Fibroblast of villous mesenchyme (primary cell): ENCODE measurements at regions not wholly inside any gene's neighbourhood (a gene's known extent, or its start where the extent isn't known, plus 50 kb on each side); places are given as distances from the start of the nearest gene placed in this dataset.
A peak's percentile ranks its signal among the peaks of the same experiment; 100 is the strongest.
"Not testable (repeated sequence)": the region's sequence is repeated elsewhere in the genome, so short reads cannot be mapped to it uniquely, and the experiment has no call there.

Source experiments
- DNase-seq: peaks from one replicate; pipeline ENCODE4 v3.0.0-alpha.2; 2010; ENCODE audit warnings: low read depth
- H3K4me3 ChIP-seq: 2 replicates; pipeline ENCODE4 v1.5.1; 2011; ENCODE audit warnings: low read depth, mild to moderate bottlenecking, low read length
- CTCF ChIP-seq: IDR thresholded peaks from 2 replicates; pipeline ENCODE4 v1.5.1; 2012; ENCODE audit warnings: low read depth, mild to moderate bottlenecking, low read length; ENCODE audit not compliant: insufficient read depth

DNA sequence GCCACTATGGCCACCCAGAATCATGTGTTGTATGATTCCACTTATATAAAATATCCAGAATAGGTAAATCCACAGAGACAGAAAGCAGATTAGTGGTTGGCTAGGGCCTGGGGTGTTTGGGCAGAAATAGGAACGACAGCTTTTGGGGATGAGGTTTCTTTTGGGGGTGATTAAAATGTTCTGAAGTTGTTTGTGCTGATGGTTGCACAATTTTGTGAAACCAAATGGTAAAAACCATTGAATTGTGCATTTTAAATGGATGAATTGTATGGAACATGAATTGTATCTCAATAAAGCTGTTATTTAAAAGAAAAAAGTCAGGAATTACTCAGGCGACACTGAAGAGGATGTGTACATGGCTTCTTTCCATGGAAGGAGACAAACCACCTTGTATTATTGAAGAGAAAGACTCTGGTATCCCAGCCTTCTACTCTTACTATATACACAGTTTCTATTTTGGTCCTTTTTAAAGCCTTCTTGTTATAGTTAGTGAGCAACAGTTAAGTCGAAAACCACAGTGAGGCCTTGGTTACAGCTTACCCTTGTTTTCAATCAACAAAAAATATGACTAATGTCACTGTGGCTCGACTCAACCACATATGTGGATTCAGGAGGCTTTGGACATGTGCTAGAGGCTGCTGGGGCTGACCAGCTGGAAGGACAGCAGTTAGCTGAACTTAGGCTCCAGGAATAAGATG lies 57.1 kb upstream of the KMT2E start:
- no peak overlapping the region for H3K4me3 ChIP-seq
- peak; percentile 90 for DNase-seq
- TF ChIP-seq CTCF: no peak

GRCh38 chr7:104958371-104958865 lies 55.6 kb upstream of the KMT2E start:
- no peak overlapping the region for H3K4me3 ChIP-seq
- peak; percentile 34 for DNase-seq
- no peak for TF ChIP-seq CTCF

GRCh38 chr7:104959483-104959882 lies 54.5 kb upstream of the KMT2E start:
- not testable (repeated sequence) for H3K4me3 ChIP-seq, DNase-seq

DNA sequence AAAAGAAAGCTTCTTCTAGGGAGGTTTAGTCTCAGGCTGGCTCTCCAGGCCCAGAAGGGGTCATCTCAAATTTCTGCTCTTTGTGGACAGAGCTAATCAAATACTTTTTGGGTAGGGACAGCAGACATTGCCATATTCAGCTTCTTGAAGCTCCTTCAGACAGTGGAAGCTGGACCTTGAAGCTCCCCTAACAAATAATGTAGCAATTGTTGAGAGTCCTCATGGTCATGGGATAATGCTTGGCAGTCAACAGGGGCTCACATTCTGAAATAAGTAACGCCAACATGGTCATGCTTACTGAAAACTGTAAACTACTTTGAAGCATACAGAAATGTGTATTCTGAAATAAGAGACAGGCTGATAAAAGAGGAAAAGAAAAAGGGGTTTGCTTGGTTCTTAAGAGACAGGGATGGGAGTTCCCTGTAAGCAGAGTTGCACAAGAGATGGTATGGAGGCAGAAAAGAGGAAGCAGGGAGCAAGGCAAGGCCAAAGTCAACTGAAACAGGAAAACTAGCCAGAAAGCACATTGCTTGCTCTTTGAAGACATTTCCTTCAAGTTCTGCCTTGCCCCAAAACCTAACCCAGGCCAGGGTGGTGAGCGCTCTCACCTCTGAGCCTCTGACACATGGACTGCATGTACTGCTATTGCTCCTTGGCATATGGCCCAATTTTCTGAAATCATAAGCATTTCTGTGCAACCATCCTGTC lies 53.1 kb upstream of the KMT2E start:
- DNase-seq: peak; percentile 44
- no peak for TF ChIP-seq CTCF

GRCh38 chr7:104961821-104962220 lies 52.2 kb upstream of the KMT2E start:
- TF ChIP-seq CTCF: no peak
- no peak overlapping the region for H3K4me3 ChIP-seq
- no peak for DNase-seq

More for the DNA sequence above, 53.1 kb upstream of the KMT2E start:
- no peak overlapping the region for H3K4me3 ChIP-seq

DNA sequence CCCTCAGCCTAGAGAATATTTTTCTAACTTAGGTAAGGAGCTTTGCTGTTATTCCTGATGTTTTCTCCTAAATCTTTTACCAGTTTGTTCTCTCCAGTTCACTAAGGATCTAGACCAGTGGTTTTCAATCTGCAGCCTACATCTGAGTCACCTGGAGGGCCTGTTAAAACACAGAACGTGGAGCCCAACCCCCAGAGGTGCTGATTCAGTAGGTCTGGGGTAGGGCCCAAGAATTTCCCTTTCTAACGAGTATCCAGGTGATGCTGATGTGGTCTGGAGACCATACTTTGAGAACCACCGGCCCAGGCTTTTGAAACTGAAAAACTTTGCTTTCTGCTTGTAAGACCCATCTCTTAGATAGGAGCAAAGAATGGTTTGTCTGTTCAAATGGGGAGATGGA lies 51.2 kb upstream of the KMT2E start:
- H3K4me3 ChIP-seq: no peak overlapping the region
- DNase-seq: no peak
- TF ChIP-seq CTCF: no peak

DNA sequence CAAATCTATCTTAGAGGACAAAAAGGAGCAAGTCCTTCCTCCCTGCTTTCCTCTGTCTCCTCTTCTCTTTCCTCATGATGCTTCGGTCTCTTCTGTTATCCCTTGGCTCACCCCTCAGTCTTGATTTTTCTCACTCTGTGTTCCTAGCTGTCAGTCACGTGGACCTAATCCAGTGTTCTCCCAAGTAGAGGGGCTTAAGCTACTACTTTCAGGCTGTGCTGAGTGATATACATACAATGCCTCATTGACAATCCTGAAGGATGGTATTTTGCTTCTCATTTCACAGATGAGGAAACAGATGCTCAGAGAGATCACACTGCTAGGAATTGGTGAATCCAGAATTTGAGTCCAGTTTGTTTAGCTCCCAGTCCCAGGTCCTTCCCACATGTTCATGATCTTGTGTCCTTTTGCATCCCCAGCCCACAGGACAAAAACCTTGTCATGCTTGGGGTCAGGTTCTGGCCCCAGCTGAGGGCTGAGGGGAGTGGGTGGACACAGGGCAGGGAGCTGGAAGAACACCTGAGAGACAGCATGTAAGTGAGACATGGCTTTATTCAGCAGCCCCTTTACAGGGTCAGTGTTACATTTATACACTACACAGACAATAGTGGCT lies 50.5 kb upstream of the KMT2E start:
- H3K4me3 ChIP-seq: no peak overlapping the region
- DNase-seq: no peak
- no peak for TF ChIP-seq CTCF
